HEK293T (cell line): ENCODE measurements at regions not wholly inside any gene's neighbourhood (a gene's known extent, or its start where the extent isn't known, plus 50 kb on each side); places are given as distances from the start of the nearest gene placed in this dataset.

Experiments
- ARNT ChIP-seq: fragments of 450-650 bp; IDR thresholded peaks from 2 replicates; pipeline ENCODE4 v1.6.1; 2017; ENCODE audit warnings: mild to moderate bottlenecking
- BHLHE40 ChIP-seq: fragments of 450-650 bp; IDR thresholded peaks from 2 replicates; pipeline ENCODE4 v1.6.1; 2016; ENCODE audit warnings: mild to moderate bottlenecking, moderate library complexity, borderline replicate concordance
- CTBP1 ChIP-seq: fragments of 450-650 bp; IDR thresholded peaks from 2 replicates; pipeline ENCODE4 v1.6.1; 2016; ENCODE audit warnings: borderline replicate concordance
- ELF4 ChIP-seq: fragments of 450-650 bp; IDR thresholded peaks from 2 replicates; pipeline ENCODE4 v1.6.1; 2017; ENCODE audit warnings: antibody characterized with exemption
- FOXA1 ChIP-seq: fragments of 450-650 bp; IDR thresholded peaks from 2 replicates; pipeline ENCODE4 v1.6.1; 2016; ENCODE audit warnings: mild to moderate bottlenecking
- FOXK2 ChIP-seq: fragments of 450-650 bp; IDR thresholded peaks from 2 replicates; pipeline ENCODE4 v1.6.1; 2016; ENCODE audit warnings: mild to moderate bottlenecking
- FOXM1 ChIP-seq: fragments of 450-650 bp; IDR thresholded peaks from 2 replicates; pipeline ENCODE4 v1.6.1; 2017; ENCODE audit warnings: mild to moderate bottlenecking, borderline replicate concordance
- HDGF ChIP-seq: fragments of 450-650 bp; IDR thresholded peaks from 2 replicates; pipeline ENCODE4 v1.6.1; 2017; ENCODE audit warnings: antibody characterized with exemption, borderline replicate concordance
- LEF1 ChIP-seq: fragments of 450-650 bp; IDR thresholded peaks from 2 replicates; pipeline ENCODE4 v1.6.1; 2017; ENCODE audit warnings: mild to moderate bottlenecking, borderline replicate concordance
- PKNOX1 ChIP-seq: fragments of 450-650 bp; IDR thresholded peaks from 2 replicates; pipeline ENCODE4 v1.6.1; 2016
- SP1 ChIP-seq: fragments of 450-650 bp; IDR thresholded peaks from 2 replicates; pipeline ENCODE4 v1.6.1; 2017
- SUZ12 ChIP-seq: fragments of 450-650 bp; IDR thresholded peaks from 2 replicates; pipeline ENCODE4 v1.6.1; 2016; ENCODE audit warnings: mild to moderate bottlenecking
- TARDBP ChIP-seq: fragments of 450-650 bp; IDR thresholded peaks from 2 replicates; pipeline ENCODE4 v1.6.1; 2016
- ZNF384 ChIP-seq: fragments of 450-650 bp; IDR thresholded peaks from 2 replicates; pipeline ENCODE4 v1.6.1; 2016

GRCh38 chr3:56970461-56970879, 90.0 kb upstream of the SPATA12 start:
- TF ChIP-seq ZNF384 (no peak), FOXA1 (no peak), FOXM1 (no peak), ELF4 (no peak), PKNOX1 (no peak), SUZ12 (no peak), SP1 (no peak), LEF1 (no peak), BHLHE40 (no peak), TARDBP (no peak), CTBP1 (no peak), ARNT (no peak), FOXK2 (no peak), HDGF (no peak)
